Prostate gland (tissue), 2 donors: ENCODE measurements at regions not wholly inside any gene's neighbourhood (a gene's known extent, or its start where the extent isn't known, plus 50 kb on each side); places are given as distances from the start of the nearest gene placed in this dataset.
A peak's percentile ranks its signal among the peaks of the same experiment; 100 is the strongest.

Source experiments
- DNase-seq: peaks from one replicate; pipeline ENCODE4 v3.0.0-alpha.2; 2019; ENCODE audit warnings: low spot score
- H3K27ac ChIP-seq, 2 donors: fragments of 200-600 bp; sonication (generic); 2 replicates each; pipeline ENCODE4 v1.5.1; 2017 to 2019
- H3K27me3 ChIP-seq: fragments of 200-600 bp; sonication (generic); replicated peaks from 2 replicates; pipeline ENCODE4 v1.5.1; 2019; ENCODE audit not compliant: insufficient read depth
- H3K36me3 ChIP-seq, 2 donors: fragments of 200-600 bp; sonication (generic); 1 replicate in 1 of 2; 2 replicates in 1 of 2; pipeline versions ENCODE4 v1.5.1 to v1.8.1; 2017 to 2019
- H3K4me1 ChIP-seq: fragments of 200-600 bp; sonication (generic); replicated peaks from 2 replicates; pipeline ENCODE4 v1.5.1; 2019
- H3K4me3 ChIP-seq, 2 donors: fragments of 200-600 bp; sonication (generic); 2 replicates each; pipeline ENCODE4 v1.5.1; 2017 to 2019
- H3K9me3 ChIP-seq: fragments of 200-600 bp; sonication (generic); 2 replicates; pipeline ENCODE4 v1.5.1; 2017
- CTCF ChIP-seq, 4 experiments: fragments of 200-600 bp in 2 of 4; fragments of 450-650 bp in 2 of 4; sonication (generic) in 2 of 4; IDR thresholded peaks; 1 replicate in 3 of 4; 2 replicates in 1 of 4; pipeline ENCODE4 v1.5.1; 2016 to 2019; ENCODE audit warnings: antibody characterized with exemption in 4 of 4, mild to moderate bottlenecking in 2 of 4, moderate library complexity in 2 of 4
- POLR2A ChIP-seq: fragments of 450-650 bp; IDR thresholded peaks from one replicate; pipeline ENCODE4 v1.6.1; 2016; ENCODE audit warnings: antibody characterized with exemption, mild to moderate bottlenecking
- POLR2AphosphoS5 ChIP-seq: sonication (generic); formaldehyde crosslinking; IDR thresholded peaks from one replicate; pipeline ENCODE4 v1.6.1; 2017; ENCODE audit warnings: antibody characterized with exemption
- WGBS: methylation state at CpG from one replicate; pipeline ENCODE4 v1.1.5; 2018; 5-methylcytosine and 5-hydroxymethylcytosine counted together
- intact Hi-C: fragments of 100-400 bp; cut with DNase I; formaldehyde crosslinking; loops from one replicate; pipeline ENCODE4 v1.14.2; 2022

- no peak for DNase-seq
- H3K9me3 ChIP-seq: no peaks in the 10 kb centered on the region
- H3K36me3 ChIP-seq: no peaks in the 10 kb centered on the region
- intact Hi-C loops: loop anchor here (10.0 kb wide), 2 partner anchors 91 to 231 kb away; no protein-coding TSS in a partner anchor
- TF ChIP-seq POLR2AphosphoS5: no peak
- H3K4me1 ChIP-seq: no peaks in the 10 kb centered on the region
- no peak overlapping the region for H3K4me3 ChIP-seq
- no peak overlapping the region for H3K27ac ChIP-seq
- no peaks in the 10 kb centered on the region for H3K27me3 ChIP-seq
Measured at GRCh38 chr11:122214080-122214479, 98.1 kb upstream of the BLID start.

GRCh38 chr11:122213171-122213570 is 97.2 kb upstream of the BLID start:
- TF ChIP-seq CTCF (IDR thresholded peaks at IDR 0.05) (no peak), POLR2AphosphoS5 (no peak), POLR2A (no peak)
- 87% methylated on average over 12 of the region's 12 CpGs for WGBS
- Histone ChIP-seq H3K27me3 (no peaks in the 10 kb centered on the region), H3K9me3 (no peaks in the 10 kb centered on the region), H3K4me3 (no peak overlapping the region), H3K4me1 (no peaks in the 10 kb centered on the region), H3K27ac (no peak overlapping the region), H3K36me3 (no peaks in the 10 kb centered on the region)
- intact Hi-C loops: loop anchor here (10.0 kb wide), 2 partner anchors 92 to 232 kb away; no protein-coding TSS in a partner anchor
- no peak for DNase-seq

GRCh38 chr11:122210367-122210997 is 94.5 kb upstream of the BLID start:
- H3K36me3 ChIP-seq: no peaks in the 10 kb centered on the region
- H3K4me3 ChIP-seq: no peak overlapping the region
- intact Hi-C loops: loop anchor here (10.0 kb wide), 2 partner anchors 94 to 234 kb away; no protein-coding TSS in a partner anchor
- no peak overlapping the region for H3K27ac ChIP-seq
- no peaks in the 10 kb centered on the region for H3K9me3 ChIP-seq
- H3K4me1 ChIP-seq: no peaks in the 10 kb centered on the region
- TF ChIP-seq CTCF (IDR thresholded peaks at IDR 0.05): no peak
- TF ChIP-seq POLR2AphosphoS5: no peak
- TF ChIP-seq POLR2A: no peak
- no peaks in the 10 kb centered on the region for H3K27me3 ChIP-seq
- no peak for DNase-seq
- WGBS: 58% methylated on average over 2 of the region's 2 CpGs

- H3K36me3 ChIP-seq: no peaks in the 10 kb centered on the region
- H3K4me3 ChIP-seq: no peak overlapping the region
- H3K27ac ChIP-seq: no peak overlapping the region
- no peak for DNase-seq
- 47% methylated on average over 4 of the region's 4 CpGs for WGBS
- TF ChIP-seq POLR2A (no peak), CTCF (IDR thresholded peaks at IDR 0.05) (no peak), POLR2AphosphoS5 (no peak)
- H3K4me1 ChIP-seq: no peaks in the 10 kb centered on the region
- no peaks in the 10 kb centered on the region for H3K27me3 ChIP-seq
- no peaks in the 10 kb centered on the region for H3K9me3 ChIP-seq
- intact Hi-C loops: loop anchor here (10.0 kb wide), 3 partner anchors 95 to 235 kb away; no protein-coding TSS in a partner anchor
Measured at GRCh38 chr11:122209619-122210366, 93.8 kb upstream of the BLID start.

GRCh38 chr11:122207921-122208764 is 92.1 kb upstream of the BLID start:
- Histone ChIP-seq H3K27me3 (no peaks in the 10 kb centered on the region), H3K4me3 (no peak overlapping the region), H3K9me3 (no peaks in the 10 kb centered on the region), H3K27ac (peak overlapping the region; percentile 42 to 45), H3K4me1 (no peaks in the 10 kb centered on the region), H3K36me3 (no peaks in the 10 kb centered on the region)
- intact Hi-C loops: loop anchor here (10.0 kb wide), 1 partner anchor 183 kb away; no protein-coding TSS in a partner anchor
- no peak for DNase-seq
- TF ChIP-seq POLR2AphosphoS5: no peak
- TF ChIP-seq CTCF (IDR thresholded peaks at IDR 0.05): no peak
- TF ChIP-seq POLR2A: no peak
- WGBS: 40% methylated on average over 8 of the region's 8 CpGs
